Heart right ventricle (tissue), 16 donors: ENCODE measurements at regions not wholly inside any gene's neighbourhood (a gene's known extent, or its start where the extent isn't known, plus 50 kb on each side); places are given as distances from the start of the nearest gene placed in this dataset.

Experiments
- ATAC-seq, 8 donors: fragments of 200-7000 bp; cut with Tn5 transposase; one replicate each; pipeline ENCODE4 v1.9.1; 2020; ENCODE audit warnings: mild to moderate bottlenecking in 8 of 8, moderate library complexity in 8 of 8, moderate number of reproducible peaks in 1 of 8
- DNase-seq, 2 donors: peaks; one replicate each; pipeline ENCODE4 v3.0.0-alpha.2; 2020
- H3K27ac ChIP-seq, 10 donors: fragments of 200-600 bp; sonication (generic) in 2 of 10; one replicate each; pipeline versions ENCODE4 v1.5.0 to v1.8.0; 2020 to 2022; ENCODE audit warnings: mild to moderate bottlenecking in 3 of 10
- H3K27me3 ChIP-seq, 7 donors: fragments of 200-600 bp; one replicate each; pipeline ENCODE4 v1.8.0; 2021 to 2022; ENCODE audit warnings: mild to moderate bottlenecking in 2 of 7
- H3K36me3 ChIP-seq, 9 donors: fragments of 200-600 bp; sonication (generic) in 1 of 9; one replicate each; pipeline versions ENCODE4 v1.5.0 to v1.8.0; 2020 to 2022; ENCODE audit warnings: mild to moderate bottlenecking in 2 of 9
- H3K4me1 ChIP-seq, 9 donors: fragments of 200-600 bp; sonication (generic) in 1 of 9; one replicate each; pipeline versions ENCODE4 v1.5.0 to v1.8.0; 2020 to 2022; ENCODE audit warnings: mild to moderate bottlenecking in 4 of 9
- H3K4me3 ChIP-seq, 10 donors: fragments of 200-600 bp; sonication (generic) in 2 of 10; one replicate each; pipeline versions ENCODE4 v1.5.0 to v1.8.0; 2020 to 2022; ENCODE audit warnings: mild to moderate bottlenecking in 7 of 10, moderate library complexity in 2 of 10
- H3K9me3 ChIP-seq, 11 donors: fragments of 200-600 bp in 10 of 11; sonication (generic) in 2 of 11; one replicate each; pipeline versions ENCODE4 v1.5.0 to v1.8.0; 2013 to 2022; ENCODE audit warnings: mild to moderate bottlenecking in 2 of 11, control low read depth in 1 of 11, moderate library complexity in 1 of 11
- CTCF ChIP-seq, 9 donors: fragments of 200-600 bp; sonication (generic) in 2 of 9; IDR thresholded peaks; one replicate each; pipeline versions ENCODE4 v1.5.0 to v1.8.0; 2021 to 2022; ENCODE audit warnings: antibody characterized with exemption in 9 of 9, mild to moderate bottlenecking in 5 of 9, moderate library complexity in 1 of 9
- WGBS, 2 donors: extraction: QIAGEN DNeasy Blood & Tissue Kit; methylation state at CpG; one replicate each; pipeline ENCODE4 v1.1.7; 2013; ENCODE audit warnings: inconsistent platforms in 1 of 2; 5-methylcytosine and 5-hydroxymethylcytosine counted together
- intact Hi-C, 10 donors: fragments of 100-400 bp; cut with DNase I; formaldehyde crosslinking; loops; one replicate each; pipeline versions ENCODE4 v1.11.1 to v1.14.2; 2022
- donor health status: Arrhythmogenic right ventricular cardiomyopathy.
- donor health status: ischemic (EF 13 %, LVEDD 7.1; RV severe dilation, severe dysfunction).
- donor health status: healthy with polysubstance abuse.
- donor health status: DM: no; HTN: yes; CAD: no.
- donor health status: DM: no; HTN: no; CAD: no.
- donor health status: ischemic (EF 25% LVEDD 6.9; RV normal size, moderate dysfunction).
- donor health status: ischemic (EF 25% LVEDD 5.7; RV mildly dilated, moderate dysfunction).
- donor health status: healthy.
- donor health status: DM: yes; HTN: yes; CAD: no.
- donor health status: Ischemic cardiomyopathy.
- donor health status: ischemic (EF 35%, LVEDD 5.7; RV mildly dilated, moderate dysfunction).
- donor health status: nonischemic (EF 11% LVEDD 7.7; RV severe dilation, severe dysfunction).
- donor health status: DM: yes; HTN: yes; CAD: no.
- donor health status: PGD.
- donor health status: ischemic (EF 29% LVEDD 5.4; RV normal size, mild dysfunction).
- donor health status: nonischemic (EF 23%, LVEDD 6.1; RV moderate dilation, normal function).

GRCh38 chr16:73764321-73764720 lies 532.3 kb upstream of the PSMD7 start:
- TF ChIP-seq CTCF (IDR thresholded peaks at IDR 0.05), result no peak
- no peak overlapping the region for H3K27ac ChIP-seq

GRCh38 chr16:73756289-73757178 lies 540.1 kb upstream of the PSMD7 start:
- Histone ChIP-seq H3K27ac (no peak overlapping the region), H3K27me3 (peaks cover 0 to 5% (median 0%) of the 10 kb centered on the region in 7 donors), H3K4me1 (no peaks in the 10 kb centered on the region), H3K36me3 (no peaks in the 10 kb centered on the region), H3K4me3 (no peak overlapping the region), H3K9me3 (peaks cover 0 to 24% (median 0%) of the 10 kb centered on the region in 11 donors)
- ATAC-seq (no peak), DNase-seq (no peak)
- intact Hi-C loops, result no loop called here
- no peak for TF ChIP-seq CTCF (IDR thresholded peaks at IDR 0.05)
- 85 to 88% methylated on average over 16 of the region's 16 CpGs for WGBS, 2 donors

More at GRCh38 chr16:73764321-73764720, 532.3 kb upstream of the PSMD7 start:
- H3K27me3 ChIP-seq, result peaks cover 0 to 5% (median 0%) of the 10 kb centered on the region in 7 donors
- peaks cover 0 to 23% (median 3%) of the 10 kb centered on the region in 11 donors for H3K9me3 ChIP-seq
- intact Hi-C loops, result no loop called here
- 55 to 65% methylated on average over 4 of the region's 4 CpGs for WGBS, 2 donors
- H3K4me3 ChIP-seq, result no peak overlapping the region
- no peak for DNase-seq
- no peak for ATAC-seq
- no peaks in the 10 kb centered on the region for H3K4me1 ChIP-seq
- H3K36me3 ChIP-seq, result no peaks in the 10 kb centered on the region

- Histone ChIP-seq H3K36me3 (no peaks in the 10 kb centered on the region), H3K27me3 (no peaks in the 10 kb centered on the region), H3K4me1 (no peaks in the 10 kb centered on the region), H3K9me3 (peaks cover 0 to 3% (median 0%) of the 10 kb centered on the region in 11 donors), H3K27ac (no peak overlapping the region), H3K4me3 (no peak overlapping the region)
- intact Hi-C loops, result no loop called here
- 67 to 72% methylated on average over 3 of the region's 3 CpGs for WGBS, 2 donors
- TF ChIP-seq CTCF (IDR thresholded peaks at IDR 0.05), result no peak
- DNase-seq (no peak), ATAC-seq (no peak)
These were observed 542.7 kb upstream of the PSMD7 start for GRCh38 chr16:73753931-73754330.

GRCh38 chr16:73750639-73751038 lies 546.0 kb upstream of the PSMD7 start:
- Histone ChIP-seq H3K27me3 (no peaks in the 10 kb centered on the region), H3K9me3 (peaks cover 0 to 12% (median 0%) of the 10 kb centered on the region in 11 donors), H3K27ac (no peak overlapping the region), H3K4me3 (no peak overlapping the region), H3K36me3 (no peaks in the 10 kb centered on the region), H3K4me1 (no peaks in the 10 kb centered on the region)
- no peak for DNase-seq
- intact Hi-C loops, result no loop called here
- 80 to 90% methylated on average over 3 of the region's 3 CpGs for WGBS, 2 donors
- ATAC-seq, result no peak
- no peak for TF ChIP-seq CTCF (IDR thresholded peaks at IDR 0.05)
